Keratinocyte (primary cell): ENCODE measurements at regions not wholly inside any gene's neighbourhood (a gene's known extent, or its start where the extent isn't known, plus 50 kb on each side); places are given as distances from the start of the nearest gene placed in this dataset.

Source experiments
- DNase-seq: peaks from one replicate; pipeline ENCODE4 v3.0.0-alpha.2; 2011; ENCODE audit warnings: low read depth, missing footprints, low spot score
- FAIRE-seq: peaks from 2 replicates; lab custom pipeline; 2011; peaks lifted over from hg19 to GRCh38; lab: Jason Lieb, UNC
- H2AFZ ChIP-seq: 2 replicates; pipeline ENCODE4 v1.6.0; 2012; ENCODE audit warnings: low read length, control low read depth, inconsistent platforms; ENCODE audit not compliant: control insufficient read depth
- H3K27ac ChIP-seq: 2 replicates; pipeline ENCODE4 v1.5.1; 2011; ENCODE audit warnings: low read length; ENCODE audit not compliant: control insufficient read depth, insufficient read depth
- H3K27me3 ChIP-seq: 3 replicates; pipeline ENCODE4 v1.6.0; 2011; ENCODE audit warnings: low read length; ENCODE audit not compliant: control insufficient read depth, insufficient read depth; ENCODE audit errors: extremely low read depth
- H3K36me3 ChIP-seq, 2 experiments: 2 replicates in 1 of 2; 3 replicates in 1 of 2; pipeline ENCODE4 v1.5.1; 2011; ENCODE audit warnings: low read length in 2 of 2, mild to moderate bottlenecking in 1 of 2; ENCODE audit not compliant: control insufficient read depth in 2 of 2, insufficient read depth in 2 of 2; ENCODE audit errors: extremely low read depth in 1 of 2
- H3K4me1 ChIP-seq: 3 replicates; pipeline ENCODE4 v1.5.1; 2011; ENCODE audit warnings: low read length; ENCODE audit not compliant: control insufficient read depth, insufficient read depth; ENCODE audit errors: extremely low read depth
- H3K4me2 ChIP-seq: 3 replicates; pipeline ENCODE4 v1.6.0; 2011; ENCODE audit warnings: low read depth, low read length; ENCODE audit not compliant: control insufficient read depth, insufficient read depth; ENCODE audit errors: extremely low read depth
- H3K4me3 ChIP-seq, 3 experiments: fragments of 200-600 bp in 1 of 3; sonication (generic) in 1 of 3; 2 replicates in 2 of 3; 3 replicates in 1 of 3; pipeline ENCODE4 v1.5.1; 2011 to 2016; ENCODE audit warnings: low read length in 3 of 3, mild to moderate bottlenecking in 3 of 3, control low read depth in 2 of 3, inconsistent platforms in 1 of 3, low read depth in 1 of 3, mixed read lengths in 1 of 3, mixed run types in 1 of 3, moderate library complexity in 1 of 3; ENCODE audit not compliant: control insufficient read depth in 2 of 3, insufficient read depth in 2 of 3; ENCODE audit errors: extremely low read depth in 1 of 3
- H3K79me2 ChIP-seq: 2 replicates; pipeline ENCODE4 v1.6.0; 2012; ENCODE audit warnings: low read length; ENCODE audit not compliant: control insufficient read depth, insufficient read depth
- H3K9ac ChIP-seq: 3 replicates; pipeline ENCODE4 v1.6.0; 2011; ENCODE audit warnings: low read length; ENCODE audit not compliant: control insufficient read depth, insufficient read depth; ENCODE audit errors: extremely low read depth
- H3K9me1 ChIP-seq: 3 replicates; pipeline ENCODE4 v1.6.0; 2011; ENCODE audit warnings: low read length; ENCODE audit not compliant: control insufficient read depth, insufficient read depth; ENCODE audit errors: extremely low read depth
- H3K9me3 ChIP-seq: 2 replicates; pipeline ENCODE4 v1.5.1; 2012; ENCODE audit warnings: low read depth, low read length; ENCODE audit not compliant: control insufficient read depth
- H4K20me1 ChIP-seq: 3 replicates; pipeline ENCODE4 v1.6.0; 2011; ENCODE audit warnings: low read length; ENCODE audit not compliant: control insufficient read depth, insufficient read depth; ENCODE audit errors: extremely low read depth
- EZH2 ChIP-seq: IDR thresholded peaks from one replicate; pipeline ENCODE4 v1.6.1; 2012; ENCODE audit warnings: inconsistent platforms, mild to moderate bottlenecking, low read length, moderate library complexity
- dilution Hi-C: fragments of 300-500 bp; cut with MboI; formaldehyde crosslinking; loops from one replicate; pipeline ENCODE4 v1.7.0; 2020; ENCODE audit warnings: low sequenced_read_pairs; ENCODE audit not compliant: extremely low pct_ligation_motif_present
- TF ChIP-seq, protein P1 (sequence below), 3 experiments: IDR thresholded peaks in 1 of 3; conservative IDR thresholded peaks in 1 of 3; optimal IDR thresholded peaks in 1 of 3; 2 replicates in 2 of 3; 3 replicates in 1 of 3; pipeline versions ENCODE3 to v1.5.1; 2011; ENCODE audit warnings: low read length in 3 of 3, mild to moderate bottlenecking in 3 of 3, moderate library complexity in 2 of 3, control low read depth in 1 of 3, inconsistent platforms in 1 of 3; ENCODE audit not compliant: insufficient read depth in 2 of 3; ENCODE audit errors: extremely low read depth in 1 of 3

DNA sequence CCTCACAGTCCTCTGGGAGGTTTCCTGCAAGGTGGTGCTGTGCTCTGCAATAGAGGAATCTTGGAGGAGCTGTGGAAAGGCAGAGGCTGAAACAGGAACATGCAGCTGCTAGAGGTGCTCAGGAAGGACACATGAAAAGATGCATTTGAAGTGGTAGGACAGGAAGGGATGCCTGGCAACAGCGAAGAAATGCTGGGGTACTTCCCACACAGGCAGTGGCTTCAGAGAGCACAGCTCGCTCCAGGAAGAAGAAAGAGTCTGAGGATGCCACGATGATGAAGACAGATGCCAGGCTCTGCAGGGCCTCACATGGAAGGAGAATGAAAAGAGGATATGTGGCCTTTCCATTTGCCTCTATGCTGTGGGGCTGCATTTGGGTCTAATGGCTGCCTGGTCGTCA lies 77.0 kb upstream of the TMEM72 start:
- Histone ChIP-seq H3K27me3 (no peaks in the 10 kb centered on the region), H3K4me2 (no peak overlapping the region), H2AFZ (no peak overlapping the region), H3K79me2 (no peaks in the 10 kb centered on the region), H3K27ac (no peak overlapping the region), H3K36me3 (no peaks in the 10 kb centered on the region), H3K4me3 (no peak overlapping the region), H3K9me1 (no peaks in the 10 kb centered on the region), H3K4me1 (no peaks in the 10 kb centered on the region), H3K9me3 (no peaks in the 10 kb centered on the region), H4K20me1 (no peaks in the 10 kb centered on the region), H3K9ac (no peak overlapping the region)
- FAIRE-seq (no peak), DNase-seq (no peak)
- dilution Hi-C loops: no loop called here
- TF ChIP-seq, protein P1, sequence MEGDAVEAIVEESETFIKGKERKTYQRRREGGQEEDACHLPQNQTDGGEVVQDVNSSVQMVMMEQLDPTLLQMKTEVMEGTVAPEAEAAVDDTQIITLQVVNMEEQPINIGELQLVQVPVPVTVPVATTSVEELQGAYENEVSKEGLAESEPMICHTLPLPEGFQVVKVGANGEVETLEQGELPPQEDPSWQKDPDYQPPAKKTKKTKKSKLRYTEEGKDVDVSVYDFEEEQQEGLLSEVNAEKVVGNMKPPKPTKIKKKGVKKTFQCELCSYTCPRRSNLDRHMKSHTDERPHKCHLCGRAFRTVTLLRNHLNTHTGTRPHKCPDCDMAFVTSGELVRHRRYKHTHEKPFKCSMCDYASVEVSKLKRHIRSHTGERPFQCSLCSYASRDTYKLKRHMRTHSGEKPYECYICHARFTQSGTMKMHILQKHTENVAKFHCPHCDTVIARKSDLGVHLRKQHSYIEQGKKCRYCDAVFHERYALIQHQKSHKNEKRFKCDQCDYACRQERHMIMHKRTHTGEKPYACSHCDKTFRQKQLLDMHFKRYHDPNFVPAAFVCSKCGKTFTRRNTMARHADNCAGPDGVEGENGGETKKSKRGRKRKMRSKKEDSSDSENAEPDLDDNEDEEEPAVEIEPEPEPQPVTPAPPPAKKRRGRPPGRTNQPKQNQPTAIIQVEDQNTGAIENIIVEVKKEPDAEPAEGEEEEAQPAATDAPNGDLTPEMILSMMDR (optimal IDR thresholded peaks at IDR 0.05 in 1 of 3, IDR thresholded peaks at IDR 0.05 in 1 of 3, conservative IDR thresholded peaks at IDR 0.05 in 1 of 3; ENCODE audit: extremely low read depth in 1 of 3, insufficient read depth in 2 of 3, low read length in 3 of 3): no peak
- TF ChIP-seq EZH2: no peak

DNA sequence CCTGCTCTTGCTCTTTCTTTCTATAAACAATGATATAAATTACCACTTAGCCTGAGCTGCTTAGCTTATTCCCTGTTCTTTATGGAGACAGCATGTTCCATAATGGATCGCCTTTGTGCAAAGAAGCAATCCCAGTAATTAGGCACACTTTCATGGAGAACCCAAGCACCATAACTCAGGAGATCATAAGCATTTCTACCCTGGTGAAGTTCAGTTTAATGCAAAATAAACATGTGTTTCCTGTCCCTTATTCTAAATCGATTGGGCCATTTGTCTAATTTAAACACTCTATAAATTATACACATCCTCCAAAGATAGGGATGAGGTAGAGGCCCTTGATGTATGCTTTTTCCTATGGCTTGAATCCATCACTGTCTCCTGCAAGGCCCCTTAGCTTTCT lies 75.8 kb upstream of the TMEM72 start:
- Histone ChIP-seq H3K36me3 (no peaks in the 10 kb centered on the region), H3K9me3 (no peaks in the 10 kb centered on the region), H3K9ac (no peak overlapping the region), H3K27me3 (no peaks in the 10 kb centered on the region), H3K4me1 (no peaks in the 10 kb centered on the region), H3K27ac (no peak overlapping the region), H3K4me3 (no peak overlapping the region), H3K4me2 (no peak overlapping the region), H3K9me1 (no peaks in the 10 kb centered on the region), H3K79me2 (no peaks in the 10 kb centered on the region), H4K20me1 (no peaks in the 10 kb centered on the region), H2AFZ (no peak overlapping the region)
- no peak for DNase-seq
- no peak for TF ChIP-seq EZH2
- TF ChIP-seq, protein P1 (optimal IDR thresholded peaks at IDR 0.05 in 1 of 3, IDR thresholded peaks at IDR 0.05 in 1 of 3, conservative IDR thresholded peaks at IDR 0.05 in 1 of 3; ENCODE audit: extremely low read depth in 1 of 3, insufficient read depth in 2 of 3, low read length in 3 of 3): no peak
- FAIRE-seq: no peak
- dilution Hi-C loops: no loop called here
